HepG2 (cell line): ENCODE measurements at regions not wholly inside any gene's neighbourhood (a gene's known extent, or its start where the extent isn't known, plus 50 kb on each side); places are given as distances from the start of the nearest gene placed in this dataset.

Source experiments
- ATAC-seq: fragments of 200-7000 bp; cut with Tn5 transposase; 3 replicates; pipeline ENCODE4 v1.9.1; 2020; ENCODE audit warnings: mild to moderate bottlenecking, moderate library complexity
- BruUV-seq: library from RNA; stranded (reverse); fragments of 400-500 nt; replicated peaks from 2 replicates; lab custom pipeline; 2021; lab: Mats Ljungman, UMichigan
- CTCF ChIA-PET: fragments of 300-600 bp; formaldehyde crosslinking; extraction: SDS; loops from one replicate; lab custom pipeline; 2021; ENCODE audit warnings: low total read pairs, inconsistent platforms, low intra/inter-chr PET ratio; lab: Yijun Ruan, JAX
- POLR2A ChIA-PET: fragments of 350-600 bp; sonication (Branson Sonifier 250); formaldehyde crosslinking; loops from one replicate; lab custom pipeline; 2020; ENCODE audit warnings: antibody characterized with exemption, inconsistent platforms; lab: Yijun Ruan, JAX
- DNase-seq: peaks from one replicate; pipeline ENCODE4 v3.0.0-alpha.2; 2015; ENCODE audit warnings: low spot score
- FAIRE-seq: peaks from 3 replicates; lab custom pipeline; 2011; peaks lifted over from hg19 to GRCh38; lab: Jason Lieb, UNC
- H2AFZ ChIP-seq: one replicate; pipeline ENCODE4 v1.6.1; 2011; ENCODE audit warnings: low read length, inconsistent platforms
- H3K27ac ChIP-seq: fragments of 300-600 bp; 3 replicates; pipeline ENCODE4 v1.8.0; 2011; ENCODE audit warnings: mixed run types, mild to moderate bottlenecking, mixed read lengths, low read length, inconsistent platforms; ENCODE audit not compliant: insufficient read depth; ENCODE audit errors: extremely low read length
- H3K27me3 ChIP-seq, 2 experiments: fragments of 200-600 bp in 1 of 2; 2 replicates in 1 of 2; 3 replicates in 1 of 2; pipeline versions ENCODE4 v1.6.0 to v1.8.0; 2011; ENCODE audit warnings: low read length in 2 of 2, mild to moderate bottlenecking in 2 of 2, moderate library complexity in 2 of 2, inconsistent platforms in 1 of 2; ENCODE audit not compliant: insufficient read depth in 2 of 2, control insufficient read depth in 1 of 2
- H3K36me3 ChIP-seq, 2 experiments: fragments of 200-600 bp in 1 of 2; replicated peaks in 1 of 2; 2 replicates in 1 of 2; 3 replicates in 1 of 2; pipeline versions ENCODE4 v1.5.1 to v1.8.0; 2011; ENCODE audit warnings: low read length in 2 of 2, inconsistent platforms in 1 of 2; ENCODE audit not compliant: insufficient read depth in 2 of 2, control insufficient read depth in 1 of 2
- H3K4me1 ChIP-seq: 2 replicates; pipeline ENCODE4 v1.5.1; 2012; ENCODE audit warnings: low read length, inconsistent platforms; ENCODE audit not compliant: insufficient read depth
- H3K4me2 ChIP-seq: 2 replicates; pipeline ENCODE4 v1.6.0; 2011; ENCODE audit warnings: low read depth, low read length, inconsistent platforms
- H3K4me3 ChIP-seq, 3 experiments: fragments of 200-600 bp in 1 of 3; sonication (generic), shearing (Covaris generic) in 1 of 3; replicated peaks in 1 of 3; 2 replicates each; pipeline ENCODE4 v1.5.1; 2011 to 2016; ENCODE audit warnings: low read length in 3 of 3, inconsistent platforms in 2 of 3, low read depth in 2 of 3, mild to moderate bottlenecking in 2 of 3, control low read depth in 1 of 3, mixed read lengths in 1 of 3; ENCODE audit not compliant: insufficient read depth in 1 of 3
- H3K79me2 ChIP-seq: one replicate; pipeline ENCODE4 v1.6.1; 2011; ENCODE audit warnings: low read length, inconsistent platforms; ENCODE audit not compliant: insufficient read depth
- H3K9ac ChIP-seq: 2 replicates; pipeline ENCODE4 v1.6.0; 2011; ENCODE audit warnings: mild to moderate bottlenecking, low read depth, low read length, inconsistent platforms; ENCODE audit not compliant: insufficient read depth
- H3K9me3 ChIP-seq: 2 replicates; pipeline ENCODE4 v1.5.1; 2012; ENCODE audit warnings: mild to moderate bottlenecking, low read length
- H4K20me1 ChIP-seq: 2 replicates; pipeline ENCODE4 v1.6.0; 2011; ENCODE audit warnings: inconsistent platforms, mild to moderate bottlenecking, low read length, moderate library complexity; ENCODE audit not compliant: insufficient read depth
- DNMT1 ChIP-seq: sonication (generic); formaldehyde crosslinking; IDR thresholded peaks from 2 replicates; pipeline ENCODE4 v1.5.1; 2020; ENCODE audit warnings: mild to moderate bottlenecking, missing genetic modification reagents
- HMGA1 ChIP-seq: sonication (generic); formaldehyde crosslinking; conservative IDR thresholded peaks from 2 replicates; pipeline ENCODE4 v1.4.0; 2020; ENCODE audit warnings: missing genetic modification reagents
- HOXA3 ChIP-seq: sonication (generic); formaldehyde crosslinking; IDR thresholded peaks from 2 replicates; pipeline ENCODE4 v1.5.0; 2020; ENCODE audit warnings: missing genetic modification reagents
- HOXA5 ChIP-seq: sonication (generic); formaldehyde crosslinking; IDR thresholded peaks from 2 replicates; pipeline ENCODE4 v1.4.0; 2020; ENCODE audit warnings: missing genetic modification reagents
- NR2C2 ChIP-seq: sonication (generic); formaldehyde crosslinking; IDR thresholded peaks from 2 replicates; pipeline ENCODE4 v1.4.0; 2020; ENCODE audit warnings: missing genetic modification reagents, mild to moderate bottlenecking, moderate library complexity, borderline replicate concordance
- RNF2 ChIP-seq: fragments of 450-650 bp; conservative IDR thresholded peaks from 2 replicates; pipeline ENCODE4 v1.6.1; 2016; ENCODE audit warnings: low read depth
- SP140L ChIP-seq: sonication (generic); formaldehyde crosslinking; IDR thresholded peaks from 2 replicates; pipeline ENCODE4 v1.4.0; 2020; ENCODE audit warnings: missing genetic modification reagents, borderline replicate concordance
- SPEN ChIP-seq: sonication (generic); formaldehyde crosslinking; IDR thresholded peaks from 2 replicates; pipeline ENCODE4 v1.5.1; 2020; ENCODE audit warnings: low read depth, mild to moderate bottlenecking, missing genetic modification reagents
- THYN1 ChIP-seq: sonication (generic); formaldehyde crosslinking; IDR thresholded peaks from 2 replicates; pipeline ENCODE4 v1.8.1; 2023; ENCODE audit warnings: low read depth, mild to moderate bottlenecking, moderate library complexity, missing genetic modification reagents, borderline replicate concordance
- ZEB1 ChIP-seq: IDR thresholded peaks from 2 replicates; pipeline ENCODE4 v1.6.1; 2012; ENCODE audit warnings: mild to moderate bottlenecking, low read depth, inconsistent platforms; ENCODE audit not compliant: insufficient replicate concordance
- ZMAT3 ChIP-seq: sonication (generic); formaldehyde crosslinking; conservative IDR thresholded peaks from 2 replicates; pipeline ENCODE4 v1.7.0; 2021; ENCODE audit warnings: missing genetic modification reagents
- ZNF20 ChIP-seq: sonication (generic); formaldehyde crosslinking; IDR thresholded peaks from 2 replicates; pipeline ENCODE4 v1.4.0; 2020; ENCODE audit warnings: mild to moderate bottlenecking, moderate library complexity, missing genetic modification reagents
- ZNF274 ChIP-seq: sonication (generic); formaldehyde crosslinking; IDR thresholded peaks from 2 replicates; pipeline ENCODE4 v1.5.1; 2020; ENCODE audit warnings: mild to moderate bottlenecking, missing genetic modification reagents
- ZNF775 ChIP-seq: sonication (generic); formaldehyde crosslinking; IDR thresholded peaks from 2 replicates; pipeline ENCODE4 v1.4.0; 2020; ENCODE audit warnings: missing genetic modification reagents, mild to moderate bottlenecking, moderate library complexity, borderline replicate concordance
- ZNF878 ChIP-seq: sonication (generic); formaldehyde crosslinking; IDR thresholded peaks from 2 replicates; pipeline ENCODE4 v1.8.1; 2023; ENCODE audit warnings: mild to moderate bottlenecking, missing genetic modification reagents, moderate library complexity
- WGBS: methylation state at CpG from one replicate; pipeline ENCODE4 v1.1.6; 2017; ENCODE audit warnings: low lambda C conversion rate; 5-methylcytosine and 5-hydroxymethylcytosine counted together
- in situ Hi-C: cut with HindIII; loops from 2 replicates; pipeline ENCODE4 v1.10.0; 2017; ENCODE audit warnings: low pct_unique_long_range_greater_than_20kb; ENCODE audit not compliant: extremely low pct_ligation_motif_present
- intact Hi-C: fragments of 100-400 bp; cut with micrococcal nuclease; formaldehyde crosslinking; loops from one replicate; pipeline ENCODE4 v1.10.0; 2022; ENCODE audit not compliant: unreplicated experiment
- TF ChIP-seq, protein P1 (sequence below): sonication (generic); formaldehyde crosslinking; IDR thresholded peaks from 2 replicates; pipeline ENCODE4 v1.9.0; 2021; ENCODE audit warnings: missing genetic modification reagents, borderline replicate concordance
- TF ChIP-seq, protein P2 (sequence below): sonication (generic); formaldehyde crosslinking; IDR thresholded peaks from 2 replicates; pipeline ENCODE4 v1.5.1; 2020; ENCODE audit warnings: missing genetic modification reagents, mild to moderate bottlenecking, borderline replicate concordance

DNA sequence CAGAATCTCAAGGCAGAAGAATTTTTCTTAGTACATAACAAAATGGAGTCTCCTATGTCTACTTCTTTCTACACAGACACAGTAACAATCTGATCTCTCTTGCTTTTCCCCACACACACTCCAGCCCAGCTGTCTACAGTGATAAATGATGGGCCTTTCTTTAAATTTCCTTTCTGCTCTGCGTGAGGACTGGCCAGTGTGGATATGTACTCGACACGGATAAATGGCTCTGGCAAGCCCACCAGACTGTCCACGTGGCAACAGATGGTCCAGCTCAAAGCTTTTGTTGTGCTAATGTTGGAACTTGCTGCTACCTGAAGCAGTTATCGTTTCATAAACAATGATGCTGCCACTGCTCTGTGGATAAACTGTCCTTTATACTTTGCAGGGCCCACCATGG lies 410.7 kb downstream of the TMEM114 start:
- intact Hi-C loops (loop anchor here (10.0 kb wide), 1 partner anchor 65 kb away; no protein-coding TSS in a partner anchor), in situ Hi-C loops (no loop called here)
- ATAC-seq (peak; percentile 60), FAIRE-seq (no peak), DNase-seq (no peak)
- ChIA-PET CTCF (no interaction called here), POLR2A (no interaction called here)
- Histone ChIP-seq H3K36me3 (no peaks in the 10 kb centered on the region), H3K9ac (no peak overlapping the region), H3K4me3 (no peak overlapping the region), H2AFZ (no peak overlapping the region), H3K79me2 (no peaks in the 10 kb centered on the region), H3K27me3 (peaks cover 4 to 15% of the 10 kb centered on the region in 2 experiments; a peak in 4 of 5 replicates), H4K20me1 (no peaks in the 10 kb centered on the region), H3K4me1 (peaks cover 7% of the 10 kb centered on the region), H3K9me3 (no peaks in the 10 kb centered on the region), H3K4me2 (peak overlapping the region; percentile 9; the same call in 1 of the 2 replicates), H3K27ac (no peak overlapping the region)
- BruUV-seq, result no TSS peak
- TF ChIP-seq RNF2, result 0 out of 2 replicates have a peak, but pooled peaks have one; percentile 28
- TF ChIP-seq HMGA1 (CRISPR knock-in tag), result no peak
- TF ChIP-seq THYN1 (CRISPR knock-in tag), result no peak
- no peak for TF ChIP-seq ZNF274 (CRISPR knock-in tag)
- no peak for TF ChIP-seq ZEB1
- no peak for TF ChIP-seq SPEN
- no peak for TF ChIP-seq ZNF20 (CRISPR knock-in tag)
- TF ChIP-seq ZNF775, result no peak
- 17% methylated on average over 5 of the region's 5 CpGs for WGBS

DNA sequence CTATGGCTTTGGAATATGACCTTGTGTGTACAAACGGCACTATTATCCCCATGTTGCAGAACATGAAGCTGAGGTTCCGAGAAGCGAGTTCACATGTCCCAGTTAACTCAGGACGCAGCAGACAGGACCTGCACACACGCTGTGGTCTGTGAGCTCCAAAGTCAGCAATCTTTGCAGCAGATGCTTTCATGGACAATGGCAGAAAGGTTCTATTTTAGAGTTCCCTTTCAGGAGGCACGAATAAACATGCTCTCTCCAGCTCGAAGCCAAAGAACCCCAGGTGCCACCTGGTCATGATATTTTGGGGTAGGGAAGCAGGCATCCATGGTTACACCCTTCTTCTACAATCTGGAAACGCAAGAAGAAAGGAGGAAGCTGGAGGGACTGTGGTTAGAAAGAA lies 412.0 kb downstream of the TMEM114 start:
- FAIRE-seq, result no peak
- in situ Hi-C loops, result no loop called here
- intact Hi-C loops, result no loop called here
- TF ChIP-seq, protein P1, sequence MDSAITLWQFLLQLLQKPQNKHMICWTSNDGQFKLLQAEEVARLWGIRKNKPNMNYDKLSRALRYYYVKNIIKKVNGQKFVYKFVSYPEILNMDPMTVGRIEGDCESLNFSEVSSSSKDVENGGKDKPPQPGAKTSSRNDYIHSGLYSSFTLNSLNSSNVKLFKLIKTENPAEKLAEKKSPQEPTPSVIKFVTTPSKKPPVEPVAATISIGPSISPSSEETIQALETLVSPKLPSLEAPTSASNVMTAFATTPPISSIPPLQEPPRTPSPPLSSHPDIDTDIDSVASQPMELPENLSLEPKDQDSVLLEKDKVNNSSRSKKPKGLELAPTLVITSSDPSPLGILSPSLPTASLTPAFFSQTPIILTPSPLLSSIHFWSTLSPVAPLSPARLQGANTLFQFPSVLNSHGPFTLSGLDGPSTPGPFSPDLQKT (CRISPR knock-in tag), result no peak
- TF ChIP-seq DNMT1 (no peak), ZMAT3 (CRISPR knock-in tag) (no peak), ZNF878 (CRISPR knock-in tag) (no peak), HOXA5 (CRISPR knock-in tag) (no peak), HOXA3 (no peak), NR2C2 (CRISPR knock-in tag) (no peak), SP140L (CRISPR knock-in tag) (no peak)
- TF ChIP-seq, protein P2, sequence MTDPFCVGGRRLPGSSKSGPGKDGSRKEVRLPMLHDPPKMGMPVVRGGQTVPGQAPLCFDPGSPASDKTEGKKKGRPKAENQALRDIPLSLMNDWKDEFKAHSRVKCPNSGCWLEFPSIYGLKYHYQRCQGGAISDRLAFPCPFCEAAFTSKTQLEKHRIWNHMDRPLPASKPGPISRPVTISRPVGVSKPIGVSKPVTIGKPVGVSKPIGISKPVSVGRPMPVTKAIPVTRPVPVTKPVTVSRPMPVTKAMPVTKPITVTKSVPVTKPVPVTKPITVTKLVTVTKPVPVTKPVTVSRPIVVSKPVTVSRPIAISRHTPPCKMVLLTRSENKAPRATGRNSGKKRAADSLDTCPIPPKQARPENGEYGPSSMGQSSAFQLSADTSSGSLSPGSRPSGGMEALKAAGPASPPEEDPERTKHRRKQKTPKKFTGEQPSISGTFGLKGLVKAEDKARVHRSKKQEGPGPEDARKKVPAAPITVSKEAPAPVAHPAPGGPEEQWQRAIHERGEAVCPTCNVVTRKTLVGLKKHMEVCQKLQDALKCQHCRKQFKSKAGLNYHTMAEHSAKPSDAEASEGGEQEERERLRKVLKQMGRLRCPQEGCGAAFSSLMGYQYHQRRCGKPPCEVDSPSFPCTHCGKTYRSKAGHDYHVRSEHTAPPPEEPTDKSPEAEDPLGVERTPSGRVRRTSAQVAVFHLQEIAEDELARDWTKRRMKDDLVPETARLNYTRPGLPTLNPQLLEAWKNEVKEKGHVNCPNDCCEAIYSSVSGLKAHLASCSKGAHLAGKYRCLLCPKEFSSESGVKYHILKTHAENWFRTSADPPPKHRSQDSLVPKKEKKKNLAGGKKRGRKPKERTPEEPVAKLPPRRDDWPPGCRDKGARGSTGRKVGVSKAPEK (CRISPR knock-in tag), result no peak

More for the DNA sequence above, 412.0 kb downstream of the TMEM114 start:
- H4K20me1 ChIP-seq, result no peaks in the 10 kb centered on the region
- 8% methylated on average over 8 of the region's 8 CpGs for WGBS
- no peak overlapping the region for H3K4me3 ChIP-seq
- no peaks in the 10 kb centered on the region for H3K36me3 ChIP-seq
- no peaks in the 10 kb centered on the region for H3K79me2 ChIP-seq
- ATAC-seq (no peak), DNase-seq (no peak)
- no peak overlapping the region for H3K27ac ChIP-seq
- peaks cover 11% of the 10 kb centered on the region for H3K4me1 ChIP-seq
- H3K27me3 ChIP-seq, result peaks cover 4 to 15% of the 10 kb centered on the region in 2 experiments; a peak in 4 of 5 replicates
- no peak overlapping the region for H3K4me2 ChIP-seq
- CTCF ChIA-PET, result no interaction called here
- POLR2A ChIA-PET, result no interaction called here
- H2AFZ ChIP-seq, result no peak overlapping the region
- BruUV-seq, result no TSS peak
- H3K9ac ChIP-seq, result no peak overlapping the region
- no peaks in the 10 kb centered on the region for H3K9me3 ChIP-seq
